ENCODE measurements at regions not wholly inside any gene's neighbourhood (a gene's known extent, or its start where the extent isn't known, plus 50 kb on each side); places are given as distances from the start of the nearest gene placed in this dataset.

GRCh38 chr3:16808393-16809107 lies 76.2 kb upstream of the PLCL2 start:
- DNase-seq (ENCODE audit: low spot score) = peak; percentile 3

DNA sequence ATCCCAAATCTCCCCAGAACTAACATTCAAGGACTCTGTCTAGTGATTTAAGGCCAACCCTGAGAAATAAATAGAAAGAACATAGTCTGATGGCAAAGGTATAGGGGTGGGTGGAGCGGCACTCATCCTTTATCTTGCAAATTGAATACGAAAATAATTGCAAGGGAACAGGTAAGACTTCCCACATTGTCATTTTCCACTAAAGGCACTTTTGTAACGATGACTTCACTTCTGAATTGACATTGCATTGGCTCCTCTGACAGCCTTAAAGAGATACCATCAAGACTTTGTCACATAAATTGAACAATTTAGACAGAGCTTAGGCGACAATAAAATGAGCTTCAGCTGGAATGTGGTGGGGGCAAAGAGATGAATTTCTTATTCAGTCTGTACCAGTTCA lies 75.3 kb upstream of the PLCL2 start:
- DNase-seq (ENCODE audit: low spot score) = no peak

DNA sequence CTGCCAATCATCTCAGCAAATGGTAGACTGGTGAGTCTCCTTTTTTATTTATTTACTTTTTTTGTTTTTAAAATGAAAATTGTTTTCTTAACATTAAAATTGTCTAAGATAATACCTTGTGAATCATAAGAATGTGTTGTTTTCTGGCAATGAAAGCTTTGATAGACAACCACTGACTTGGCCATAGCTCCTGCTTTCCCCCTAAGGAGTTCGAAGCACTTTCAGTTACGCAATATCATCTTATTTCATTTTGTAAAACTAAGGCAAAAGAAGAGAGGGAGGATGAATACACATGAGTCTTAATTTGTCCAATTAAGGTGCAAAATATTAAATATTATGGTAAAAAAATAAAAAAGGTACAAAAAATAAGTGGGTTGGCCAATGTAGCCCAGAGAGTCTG lies 74.8 kb upstream of the PLCL2 start:
- DNase-seq (ENCODE audit: low spot score) = no peak

DNA sequence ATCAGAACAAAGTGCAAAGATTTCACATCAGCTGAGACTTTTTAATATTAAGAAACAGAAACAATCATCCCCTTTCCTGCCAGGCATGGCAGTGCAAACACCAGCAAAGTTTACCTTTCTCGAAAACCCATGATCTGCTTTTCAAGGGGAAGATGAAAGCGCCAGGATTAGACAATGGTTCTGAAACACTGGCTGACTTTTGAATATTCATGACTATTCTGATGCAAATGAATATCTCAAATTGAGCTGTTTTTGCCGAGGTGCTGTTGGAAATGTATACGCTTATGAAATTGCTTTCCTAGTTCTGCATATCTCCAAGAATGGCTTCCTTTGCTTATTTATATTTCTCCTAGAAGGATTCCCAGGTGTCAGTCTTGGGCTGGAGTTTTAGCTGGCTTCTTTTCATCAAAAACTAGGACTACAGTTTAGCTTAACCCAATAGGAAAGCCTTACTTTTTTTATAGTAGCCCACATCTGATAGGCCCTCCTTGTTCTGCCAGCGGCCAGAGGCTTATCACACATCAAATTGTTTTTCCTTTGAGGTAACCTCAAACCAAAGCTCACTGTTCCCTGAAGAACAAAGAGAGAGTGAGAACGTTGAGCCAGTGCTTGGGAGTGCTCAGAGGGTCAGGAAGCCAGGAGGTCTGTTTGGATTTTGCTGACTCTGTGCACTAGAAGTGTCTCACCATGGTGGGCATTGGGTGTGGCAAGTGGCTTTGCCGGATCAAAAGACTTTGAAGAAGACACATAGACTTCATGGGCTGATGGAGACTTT lies 74.0 kb upstream of the PLCL2 start:
- DNase-seq (ENCODE audit: low spot score) = no peak

DNA sequence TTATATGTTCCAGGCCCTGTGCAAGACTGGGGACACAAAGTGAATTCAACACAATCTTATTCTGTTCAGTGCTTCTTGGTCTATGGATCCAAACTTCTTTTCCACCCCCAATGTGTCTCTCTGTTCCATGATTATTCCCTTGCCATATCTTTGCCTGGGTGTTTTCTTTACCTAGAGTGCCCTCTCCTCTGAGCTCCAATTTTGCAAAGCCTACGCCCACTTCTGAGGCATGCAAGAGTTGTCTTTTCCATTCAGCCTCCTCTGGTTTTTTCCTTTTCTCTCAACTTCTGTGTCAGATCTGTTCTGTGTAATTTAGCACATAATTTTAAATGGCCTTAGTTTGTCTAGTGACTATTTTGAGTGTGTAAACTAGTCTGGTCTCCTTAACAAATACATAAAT lies 72.8 kb upstream of the PLCL2 start:
- DNase-seq (ENCODE audit: low spot score) = no peak

DNA sequence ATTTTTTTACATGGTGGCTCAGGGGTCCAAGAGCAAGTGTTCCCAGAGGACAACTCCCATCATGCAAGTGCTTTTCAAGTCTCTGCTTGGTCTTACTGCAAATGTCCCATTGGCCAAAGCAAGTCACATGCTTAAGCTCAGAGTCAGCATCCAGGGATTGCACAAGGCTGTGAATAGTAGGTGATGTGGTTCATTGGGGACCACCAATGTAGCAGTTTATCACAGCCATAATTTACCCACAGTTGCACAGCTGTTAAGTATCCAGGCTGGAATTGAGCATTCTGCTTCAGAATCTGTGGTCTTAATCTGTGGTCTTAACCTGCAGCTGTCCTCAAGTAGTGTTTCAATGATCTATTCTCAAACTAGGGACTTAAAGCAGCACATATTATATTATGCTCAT lies 71.4 kb upstream of the PLCL2 start:
- DNase-seq (ENCODE audit: low spot score) = no peak

GRCh38 chr3:16816048-16816780 lies 68.5 kb upstream of the PLCL2 start:
- DNase-seq (ENCODE audit: low spot score) = no peak

- no peak for DNase-seq (ENCODE audit: low spot score)
Measured at GRCh38 chr3:16817197-16817596, 67.6 kb upstream of the PLCL2 start.

DNA sequence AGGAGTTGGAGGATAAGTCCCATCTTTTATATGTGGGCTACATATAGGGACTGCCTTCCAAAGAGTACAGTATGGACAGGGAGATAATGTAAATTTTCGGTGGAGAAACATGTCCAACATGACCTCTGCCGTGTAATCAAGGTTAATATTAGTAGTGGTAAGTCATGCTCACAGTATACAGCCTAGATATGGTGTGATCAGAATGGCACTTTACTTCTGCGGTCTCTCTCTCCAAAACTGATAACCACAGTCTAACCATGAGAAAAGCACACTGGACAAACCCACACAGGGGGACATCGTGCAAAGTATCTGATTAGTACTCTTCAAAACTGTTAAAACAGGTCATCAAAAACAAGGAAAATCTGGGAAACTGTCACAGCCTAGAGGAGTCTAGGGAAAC lies 66.6 kb upstream of the PLCL2 start:
- DNase-seq (ENCODE audit: low spot score) = no peak

DNA sequence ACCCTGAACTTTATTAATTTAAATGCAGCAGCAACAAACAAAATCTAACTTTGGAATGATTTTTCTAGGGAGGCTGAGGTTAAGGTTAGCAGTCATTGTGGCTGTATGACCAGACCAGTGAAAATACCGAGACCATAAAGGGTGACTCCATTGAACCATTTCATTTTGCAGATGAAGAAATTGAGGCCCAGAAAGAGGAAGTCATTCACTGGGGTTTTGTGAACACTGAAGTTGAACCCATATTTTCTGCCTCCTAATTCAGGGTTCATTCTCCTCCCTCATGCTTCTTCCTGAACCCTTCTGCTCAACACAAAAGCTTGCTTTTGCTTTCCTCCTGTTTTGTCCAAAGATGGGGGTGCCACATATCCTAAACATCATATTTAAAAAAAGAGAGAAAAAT lies 65.8 kb upstream of the PLCL2 start:
- DNase-seq (ENCODE audit: low spot score) = no peak

GRCh38 chr3:16820485-16820884 lies 64.3 kb upstream of the PLCL2 start:
- DNase-seq (ENCODE audit: low spot score) = no peak

- DNase-seq (ENCODE audit: low spot score) = no peak
Measured at GRCh38 chr3:16821053-16821452, 63.7 kb upstream of the PLCL2 start.

GRCh38 chr3:16824081-16824696 lies 60.6 kb upstream of the PLCL2 start:
- DNase-seq (ENCODE audit: low spot score) = no peak

DNA sequence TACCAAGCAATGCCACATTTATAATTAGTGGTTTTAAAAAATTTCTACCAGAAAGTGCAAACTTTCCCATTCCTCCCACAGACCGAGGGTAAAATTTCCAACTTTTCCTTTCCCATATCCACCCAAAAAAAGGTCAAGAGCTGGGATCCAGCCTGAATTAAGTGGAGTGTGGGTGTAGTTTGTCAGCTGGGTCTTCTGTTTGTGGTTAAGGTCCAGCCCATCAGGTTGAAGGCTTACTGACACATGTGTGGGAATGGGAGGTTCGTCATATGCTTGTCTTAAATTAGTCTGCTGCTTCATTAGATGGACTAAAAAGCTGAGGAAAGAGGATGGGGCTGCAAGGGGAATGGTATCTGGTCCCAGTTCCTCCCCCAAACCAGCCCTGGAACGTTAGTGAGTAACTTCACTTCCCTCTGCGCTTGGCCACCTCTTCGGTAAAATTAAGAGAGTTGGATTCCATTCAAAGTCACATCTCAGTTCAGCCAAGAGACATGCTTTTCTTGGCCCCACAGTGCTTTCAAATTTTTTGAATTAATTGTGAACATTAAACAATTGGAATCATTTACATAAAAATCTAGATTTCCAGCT lies 59.0 kb upstream of the PLCL2 start:
- DNase-seq (ENCODE audit: low spot score) = no peak

GRCh38 chr3:16828815-16829214 lies 55.9 kb upstream of the PLCL2 start:
- peak; percentile 56 for DNase-seq (ENCODE audit: low spot score)

DNA sequence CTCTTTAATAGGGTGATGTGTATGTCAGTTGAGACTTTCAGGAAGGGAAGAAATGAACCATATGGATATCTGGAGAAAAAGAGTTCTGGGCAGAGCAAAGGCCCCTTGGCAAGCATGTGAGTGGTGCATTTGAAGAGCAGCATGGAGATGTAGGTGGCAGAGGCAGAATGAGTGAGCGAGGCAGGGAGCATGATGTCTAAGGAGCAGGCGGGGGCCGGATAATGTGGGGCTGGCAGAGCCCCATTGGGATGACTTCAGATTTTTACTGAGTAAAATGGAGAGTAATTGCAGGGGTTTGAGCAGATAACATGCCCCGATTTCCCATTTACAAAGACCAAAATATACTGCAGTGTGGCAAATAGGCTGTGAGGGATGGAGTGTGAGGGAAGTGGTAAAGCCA lies 52.9 kb upstream of the PLCL2 start:
- DNase-seq (ENCODE audit: low spot score) = no peak

- DNase-seq (ENCODE audit: low spot score) = no peak
Measured at GRCh38 chr3:16834214-16834613, 50.5 kb upstream of the PLCL2 start.

GRCh38 chr3:16834753-16835152 lies 50.0 kb upstream of the PLCL2 start:
- no peak for DNase-seq (ENCODE audit: low spot score)

Data from HT-29 (cell line).